GM23338 (cell line): ENCODE measurements at regions not wholly inside any gene's neighbourhood (a gene's known extent, or its start where the extent isn't known, plus 50 kb on each side); places are given as distances from the start of the nearest gene placed in this dataset.

ENCODE experiments used
- CREB1 ChIP-seq: fragments of 250-450 bp; sonication (Bioruptor Pico); IDR thresholded peaks from 2 replicates; pipeline ENCODE4 v1.5.0; 2020; ENCODE audit warnings: low read depth, mild to moderate bottlenecking, moderate library complexity
- ETS1 ChIP-seq: IDR thresholded peaks from 2 replicates; pipeline ENCODE4 v1.6.1; 2016; ENCODE audit warnings: antibody characterized with exemption
- EZH2 ChIP-seq: fragments of 200-600 bp; sonication (generic); IDR thresholded peaks from one replicate; pipeline ENCODE4 v1.8.0; 2017; ENCODE audit warnings: antibody characterized with exemption, mild to moderate bottlenecking, low read depth; ENCODE audit not compliant: unreplicated experiment
- EZH2phosphoT487 ChIP-seq: fragments of 200-600 bp; sonication (generic); IDR thresholded peaks from one replicate; pipeline ENCODE4 v1.8.1; 2018; ENCODE audit warnings: antibody characterized with exemption; ENCODE audit not compliant: unreplicated experiment
- JUNB ChIP-seq: IDR thresholded peaks from one replicate; pipeline ENCODE4 v1.6.1; 2016; ENCODE audit warnings: antibody characterized with exemption; ENCODE audit not compliant: unreplicated experiment
- NANOG ChIP-seq: IDR thresholded peaks from 2 replicates; pipeline ENCODE4 v1.6.1; 2016; ENCODE audit warnings: antibody characterized with exemption, borderline replicate concordance
- POLR2AphosphoS5 ChIP-seq: IDR thresholded peaks from 2 replicates; pipeline ENCODE4 v1.6.1; 2016; ENCODE audit warnings: antibody characterized with exemption, low read depth
- REST ChIP-seq: IDR thresholded peaks from one replicate; pipeline ENCODE4 v1.6.1; 2018; ENCODE audit warnings: antibody characterized with exemption; ENCODE audit not compliant: unreplicated experiment
- STAT1 ChIP-seq: IDR thresholded peaks from one replicate; pipeline ENCODE4 v1.6.1; 2016; ENCODE audit warnings: antibody characterized with exemption; ENCODE audit not compliant: unreplicated experiment
- ZNF114 ChIP-seq: fragments of 250-450 bp; sonication (Bioruptor Pico); IDR thresholded peaks from 2 replicates; pipeline ENCODE4 v1.5.0; 2020; ENCODE audit warnings: mild to moderate bottlenecking, moderate library complexity
- ZNF331 ChIP-seq: fragments of 250-450 bp; sonication (Bioruptor Pico); IDR thresholded peaks from 2 replicates; pipeline ENCODE4 v1.5.0; 2020; ENCODE audit warnings: low read depth, mild to moderate bottlenecking, moderate library complexity
- TF ChIP-seq, protein P1 (sequence below), 2 experiments: fragments of 200-600 bp in 1 of 2; sonication (generic) in 1 of 2; conservative IDR thresholded peaks; 2 replicates each; pipeline versions ENCODE4 v1.5.1 to v1.6.1; 2016 to 2017; ENCODE audit warnings: antibody characterized with exemption in 2 of 2, low read depth in 2 of 2, mild to moderate bottlenecking in 2 of 2, moderate library complexity in 1 of 2

DNA sequence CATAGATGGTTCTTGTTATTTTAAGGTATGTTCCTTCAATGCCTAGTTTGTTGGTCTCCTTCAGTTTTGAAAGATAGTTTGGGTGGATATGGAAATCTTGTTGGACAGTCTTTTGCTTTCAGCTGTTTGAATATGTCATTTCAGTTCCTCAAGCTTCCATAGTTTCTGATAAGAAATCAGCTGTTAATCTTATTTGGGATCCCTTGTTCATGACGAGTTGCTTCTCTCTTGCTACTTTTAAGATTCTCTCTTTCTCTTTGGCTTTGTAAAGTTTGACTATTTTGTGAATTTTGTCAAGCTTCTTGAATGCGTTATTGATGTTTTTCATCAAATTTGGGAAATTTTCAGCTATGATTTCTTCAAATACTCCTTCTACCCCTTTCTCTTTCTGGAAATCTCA is 129.5 kb downstream of the GNL3L start:
- TF ChIP-seq STAT1 (no peak), EZH2 (no peak), POLR2AphosphoS5 (no peak), REST (no peak), NANOG (no peak), CREB1 (CRISPR knock-in tag) (no peak), ZNF331 (no peak), EZH2phosphoT487 (no peak), JUNB (no peak), ETS1 (no peak), ZNF114 (no peak)
- TF ChIP-seq, protein P1, sequence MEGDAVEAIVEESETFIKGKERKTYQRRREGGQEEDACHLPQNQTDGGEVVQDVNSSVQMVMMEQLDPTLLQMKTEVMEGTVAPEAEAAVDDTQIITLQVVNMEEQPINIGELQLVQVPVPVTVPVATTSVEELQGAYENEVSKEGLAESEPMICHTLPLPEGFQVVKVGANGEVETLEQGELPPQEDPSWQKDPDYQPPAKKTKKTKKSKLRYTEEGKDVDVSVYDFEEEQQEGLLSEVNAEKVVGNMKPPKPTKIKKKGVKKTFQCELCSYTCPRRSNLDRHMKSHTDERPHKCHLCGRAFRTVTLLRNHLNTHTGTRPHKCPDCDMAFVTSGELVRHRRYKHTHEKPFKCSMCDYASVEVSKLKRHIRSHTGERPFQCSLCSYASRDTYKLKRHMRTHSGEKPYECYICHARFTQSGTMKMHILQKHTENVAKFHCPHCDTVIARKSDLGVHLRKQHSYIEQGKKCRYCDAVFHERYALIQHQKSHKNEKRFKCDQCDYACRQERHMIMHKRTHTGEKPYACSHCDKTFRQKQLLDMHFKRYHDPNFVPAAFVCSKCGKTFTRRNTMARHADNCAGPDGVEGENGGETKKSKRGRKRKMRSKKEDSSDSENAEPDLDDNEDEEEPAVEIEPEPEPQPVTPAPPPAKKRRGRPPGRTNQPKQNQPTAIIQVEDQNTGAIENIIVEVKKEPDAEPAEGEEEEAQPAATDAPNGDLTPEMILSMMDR (conservative IDR thresholded peaks at IDR 0.05; ENCODE audit: low read depth in 2 of 2) = no peak
